Natural killer cell (primary cell): ENCODE measurements at regions not wholly inside any gene's neighbourhood (a gene's known extent, or its start where the extent isn't known, plus 50 kb on each side); places are given as distances from the start of the nearest gene placed in this dataset.

Experiments used
- ATAC-seq, 3 donors: fragments of 150-1000 bp in 2 of 3; fragments of 200-7000 bp in 1 of 3; cut with Tn5 transposase; 1 replicate in 1 of 3; 2 replicates in 2 of 3; pipeline ENCODE4 v1.10.0; 2021; ENCODE audit warnings: mild to moderate bottlenecking in 2 of 3, moderate library complexity in 2 of 3
- DNase-seq, 2 donors: peaks; one replicate each; pipeline versions ENCODE4 v3.0.0 to v3.0.0-alpha.2; 2013 to 2021; ENCODE audit warnings: mixed read lengths in 1 of 2
- H3K27ac ChIP-seq: one replicate; pipeline ENCODE4 v1.5.1; 2013; ENCODE audit warnings: mild to moderate bottlenecking, low read length
- H3K27me3 ChIP-seq: one replicate; pipeline ENCODE4 v1.6.1; 2013; ENCODE audit warnings: low read length; ENCODE audit not compliant: control insufficient read depth, insufficient read depth
- H3K36me3 ChIP-seq: one replicate; pipeline ENCODE4 v1.6.1; 2013; ENCODE audit warnings: low read length; ENCODE audit not compliant: control insufficient read depth, insufficient read depth
- H3K4me1 ChIP-seq: one replicate; pipeline ENCODE4 v1.6.1; 2013; ENCODE audit warnings: low read length; ENCODE audit not compliant: control insufficient read depth, insufficient read depth
- H3K4me3 ChIP-seq: one replicate; pipeline ENCODE4 v1.5.1; 2013; ENCODE audit warnings: low read length
- H3K9me3 ChIP-seq: one replicate; pipeline ENCODE4 v1.6.1; 2013; ENCODE audit warnings: low read length; ENCODE audit not compliant: control insufficient read depth, insufficient read depth
- H3K27ac Mint-ChIP-seq, 2 donors: one replicate each; pipeline ENCODE4 v1.8.0; 2022; ENCODE audit warnings: mild to moderate bottlenecking in 2 of 2, mixed read lengths in 2 of 2, moderate library complexity in 1 of 2
- H3K27me3 Mint-ChIP-seq, 2 donors: one replicate each; pipeline ENCODE4 v1.8.0; 2022; ENCODE audit warnings: low read depth in 2 of 2, mixed read lengths in 2 of 2
- H3K36me3 Mint-ChIP-seq: one replicate; pipeline ENCODE4 v1.8.0; 2022; ENCODE audit warnings: mixed read lengths
- H3K4me1 Mint-ChIP-seq, 2 donors: one replicate each; pipeline ENCODE4 v1.8.0; 2022; ENCODE audit warnings: mixed read lengths in 2 of 2
- H3K4me3 Mint-ChIP-seq: one replicate; pipeline ENCODE4 v1.8.0; 2022; ENCODE audit warnings: mild to moderate bottlenecking, moderate library complexity, mixed read lengths
- H3K9me3 Mint-ChIP-seq, 2 donors: one replicate each; pipeline ENCODE4 v1.8.0; 2022; ENCODE audit warnings: mixed read lengths in 2 of 2
- WGBS: methylation state at CpG from one replicate; pipeline ENCODE4 v1.1.7; 2013; ENCODE audit warnings: missing lambda C conversion rate; ENCODE audit not compliant: insufficient coverage; 5-methylcytosine and 5-hydroxymethylcytosine counted together
- intact Hi-C: fragments of 100-400 bp; cut with micrococcal nuclease; formaldehyde crosslinking; loops from one replicate; pipeline ENCODE4 v1.14.2; 2022
- TF ChIP-seq, protein P1 (sequence below): fragments of 200-600 bp; IDR thresholded peaks from one replicate; pipeline ENCODE4 v1.8.0; 2022; ENCODE audit warnings: antibody characterized with exemption

DNA sequence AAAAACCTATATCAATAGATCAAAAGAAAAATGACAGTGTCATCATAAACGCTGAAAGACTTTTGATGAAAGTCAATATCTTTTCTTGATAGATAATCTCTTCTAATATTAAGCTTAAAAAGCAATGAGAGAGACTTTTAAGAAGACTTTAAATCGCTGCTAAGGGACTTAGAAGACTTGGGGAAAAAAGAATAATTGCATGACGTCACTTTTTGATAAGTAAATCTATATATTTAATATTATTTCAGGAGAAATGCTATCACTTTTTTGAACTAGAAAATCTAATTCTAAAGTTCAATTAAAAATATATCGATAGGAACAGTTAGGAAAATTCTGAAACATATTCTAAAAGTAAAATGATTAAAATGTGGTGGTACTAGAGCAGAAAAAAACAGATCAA lies 78.7 kb upstream of the TSHZ2 start:
- Mint-ChIP-seq H3K27me3 (peaks cover 8 to 43% of the 10 kb centered on the region in 2 donors), H3K4me3 (no peak overlapping the region), H3K36me3 (no peaks in the 10 kb centered on the region), H3K9me3 (peaks cover 0 to 3% of the 10 kb centered on the region in 2 donors), H3K4me1 (no peaks in the 10 kb centered on the region), H3K27ac (no peak overlapping the region)
- no CpG with 5 or more reads among the region's 4 CpGs for WGBS
- TF ChIP-seq, protein P1, sequence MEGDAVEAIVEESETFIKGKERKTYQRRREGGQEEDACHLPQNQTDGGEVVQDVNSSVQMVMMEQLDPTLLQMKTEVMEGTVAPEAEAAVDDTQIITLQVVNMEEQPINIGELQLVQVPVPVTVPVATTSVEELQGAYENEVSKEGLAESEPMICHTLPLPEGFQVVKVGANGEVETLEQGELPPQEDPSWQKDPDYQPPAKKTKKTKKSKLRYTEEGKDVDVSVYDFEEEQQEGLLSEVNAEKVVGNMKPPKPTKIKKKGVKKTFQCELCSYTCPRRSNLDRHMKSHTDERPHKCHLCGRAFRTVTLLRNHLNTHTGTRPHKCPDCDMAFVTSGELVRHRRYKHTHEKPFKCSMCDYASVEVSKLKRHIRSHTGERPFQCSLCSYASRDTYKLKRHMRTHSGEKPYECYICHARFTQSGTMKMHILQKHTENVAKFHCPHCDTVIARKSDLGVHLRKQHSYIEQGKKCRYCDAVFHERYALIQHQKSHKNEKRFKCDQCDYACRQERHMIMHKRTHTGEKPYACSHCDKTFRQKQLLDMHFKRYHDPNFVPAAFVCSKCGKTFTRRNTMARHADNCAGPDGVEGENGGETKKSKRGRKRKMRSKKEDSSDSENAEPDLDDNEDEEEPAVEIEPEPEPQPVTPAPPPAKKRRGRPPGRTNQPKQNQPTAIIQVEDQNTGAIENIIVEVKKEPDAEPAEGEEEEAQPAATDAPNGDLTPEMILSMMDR, result no peak
- DNase-seq (no peak), ATAC-seq (no peak)
- intact Hi-C loops, result no loop called here
- no peak overlapping the region for H3K27ac ChIP-seq
- no peak overlapping the region for H3K4me3 ChIP-seq
- H3K4me1 ChIP-seq, result no peaks in the 10 kb centered on the region
- H3K36me3 ChIP-seq, result no peaks in the 10 kb centered on the region
- no peaks in the 10 kb centered on the region for H3K9me3 ChIP-seq
- no peaks in the 10 kb centered on the region for H3K27me3 ChIP-seq

DNA sequence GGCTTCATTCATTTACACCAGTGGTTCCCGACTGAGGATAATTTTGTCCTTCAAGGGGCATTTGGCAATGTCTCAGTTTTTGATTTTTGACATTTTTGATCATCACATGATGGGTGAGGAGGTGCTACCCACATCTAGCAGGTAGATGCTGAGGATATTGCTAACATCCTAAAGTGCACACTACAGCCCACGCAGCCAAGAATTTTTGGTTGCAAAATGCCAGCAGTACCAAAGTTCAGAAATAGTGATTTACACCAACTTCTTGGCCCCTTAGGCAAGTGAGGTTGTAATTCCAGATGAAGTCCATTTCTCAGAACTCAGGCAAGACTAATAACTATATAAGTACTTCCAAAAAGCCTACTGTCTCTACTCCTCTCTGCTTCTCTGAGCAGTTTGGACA lies 80.1 kb upstream of the TSHZ2 start:
- DNase-seq (no peak), ATAC-seq (no peak)
- peaks cover 10 to 51% of the 10 kb centered on the region in 2 donors for H3K27me3 Mint-ChIP-seq
- no peaks in the 10 kb centered on the region for H3K36me3 Mint-ChIP-seq
- Histone ChIP-seq H3K27ac (no peak overlapping the region), H3K36me3 (no peaks in the 10 kb centered on the region), H3K4me3 (no peak overlapping the region), H3K4me1 (no peaks in the 10 kb centered on the region), H3K9me3 (no peaks in the 10 kb centered on the region), H3K27me3 (no peaks in the 10 kb centered on the region)
- whole genome bisulfite sequencing, result 85% methylated on average over 2 of the region's 2 CpGs
- TF ChIP-seq, protein P1, result no peak
- H3K4me3 Mint-ChIP-seq, result no peak overlapping the region
- H3K9me3 Mint-ChIP-seq, result peaks cover 0 to 3% of the 10 kb centered on the region in 2 donors
- H3K4me1 Mint-ChIP-seq, result no peaks in the 10 kb centered on the region
- intact Hi-C loops, result no loop called here
- H3K27ac Mint-ChIP-seq, result no peak overlapping the region

GRCh38 chr20:52890130-52890529 lies 82.0 kb upstream of the TSHZ2 start:
- 80% methylated on average over 3 of the region's 3 CpGs for WGBS
- H3K36me3 Mint-ChIP-seq, result no peaks in the 10 kb centered on the region
- H3K27ac Mint-ChIP-seq, result no peak overlapping the region

DNA sequence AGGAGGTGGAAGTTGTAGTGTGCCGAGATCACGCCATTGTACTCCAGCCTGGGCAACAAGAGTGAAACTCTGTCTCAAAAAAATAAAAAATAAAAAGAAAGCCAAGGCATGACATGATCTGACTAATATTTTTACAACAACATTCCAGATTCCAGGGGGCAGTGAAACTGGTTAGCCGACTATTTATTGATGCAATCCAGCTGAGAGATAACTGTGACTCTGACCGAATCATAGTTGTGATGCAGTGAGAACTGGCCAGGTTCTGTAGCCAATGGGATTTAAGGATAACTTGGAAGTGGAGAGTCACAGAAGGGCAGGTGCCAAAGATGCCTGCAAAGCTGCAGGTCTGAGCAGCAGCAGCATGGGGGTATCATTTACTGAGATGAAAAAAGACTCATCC lies 82.9 kb upstream of the TSHZ2 start:
- Mint-ChIP-seq H3K36me3 (no peaks in the 10 kb centered on the region), H3K9me3 (peaks cover 0 to 5% of the 10 kb centered on the region in 2 donors), H3K4me1 (no peaks in the 10 kb centered on the region), H3K27ac (no peak overlapping the region), H3K4me3 (no peak overlapping the region), H3K27me3 (peaks cover 17 to 47% of the 10 kb centered on the region in 2 donors)
- 85% methylated on average over 4 of the region's 4 CpGs for WGBS
- intact Hi-C loops, result no loop called here
- TF ChIP-seq, protein P1, result no peak
- Histone ChIP-seq H3K4me1 (no peaks in the 10 kb centered on the region), H3K27ac (no peak overlapping the region), H3K27me3 (no peaks in the 10 kb centered on the region), H3K36me3 (no peaks in the 10 kb centered on the region), H3K9me3 (no peaks in the 10 kb centered on the region), H3K4me3 (no peak overlapping the region)
- DNase-seq (no peak), ATAC-seq (no peak)

More at GRCh38 chr20:52890130-52890529, 82.0 kb upstream of the TSHZ2 start:
- no peak for DNase-seq
- H3K27me3 ChIP-seq, result no peaks in the 10 kb centered on the region
- no peak overlapping the region for H3K4me3 ChIP-seq
- H3K27ac ChIP-seq, result no peak overlapping the region
- Mint-ChIP-seq H3K4me1 (no peaks in the 10 kb centered on the region), H3K27me3 (peaks cover 16 to 46% of the 10 kb centered on the region in 2 donors), H3K9me3 (peaks cover 0 to 5% of the 10 kb centered on the region in 2 donors), H3K4me3 (no peak overlapping the region)
- TF ChIP-seq, protein P1, result no peak
- H3K36me3 ChIP-seq, result no peaks in the 10 kb centered on the region
- intact Hi-C loops, result no loop called here
- no peaks in the 10 kb centered on the region for H3K4me1 ChIP-seq
- no peak for ATAC-seq
- no peaks in the 10 kb centered on the region for H3K9me3 ChIP-seq
